ENCODE measurements at regions not wholly inside any gene's neighbourhood (a gene's known extent, or its start where the extent isn't known, plus 50 kb on each side); places are given as distances from the start of the nearest gene placed in this dataset.

GRCh38 chr2:126392889-126393288 lies 263.1 kb upstream of the GYPC start:
- DNase-seq (no peak), ATAC-seq (replicated peaks in 1 of 4) (no peak)
- H3K36me3 ChIP-seq (ENCODE audit: control insufficient read depth in 2 of 2, extremely low read depth in 1 of 2, insufficient read depth in 1 of 2, low read length in 1 of 2) = no peaks in the 10 kb centered on the region
- no peaks in the 10 kb centered on the region for H3K9me3 Mint-ChIP-seq
- H3K27me3 ChIP-seq (replicated peaks in 1 of 2; ENCODE audit: control insufficient read depth in 2 of 2, extremely low read depth in 1 of 2, insufficient read depth in 2 of 2, low read length in 1 of 2) = peaks cover 0 to 3% of the 10 kb centered on the region in 2 experiments
- no peaks in the 10 kb centered on the region for H3K36me3 Mint-ChIP-seq
- H3K9me3 ChIP-seq = no peaks in the 10 kb centered on the region
- ChIA-PET POLR2A (no interaction called here), CTCF (no interaction called here)
- no peak overlapping the region for H3K4me3 Mint-ChIP-seq
- H3K27ac Mint-ChIP-seq = no peak overlapping the region
- no peak overlapping the region for H3K4me3 ChIP-seq (ENCODE audit: control insufficient read depth in 1 of 2, extremely low read depth in 1 of 2, low read length in 1 of 2)
- 33% methylated on average over 1 of the region's 2 CpGs for WGBS (ENCODE audit: insufficient coverage)
- no peaks in the 10 kb centered on the region for H3K4me1 Mint-ChIP-seq
- no peak overlapping the region for H3K27ac ChIP-seq (ENCODE audit: low read length)
- H3K27me3 Mint-ChIP-seq = peaks cover 8 to 14% of the 10 kb centered on the region in 2 donors
- no peaks in the 10 kb centered on the region for H3K4me1 ChIP-seq (ENCODE audit: control insufficient read depth in 1 of 2, extremely low read depth in 1 of 2, insufficient read depth in 2 of 2, low read length in 2 of 2)

GRCh38 chr2:126399001-126399400 lies 257.0 kb upstream of the GYPC start:
- no peak overlapping the region for H3K4me3 ChIP-seq (ENCODE audit: control insufficient read depth in 1 of 2, extremely low read depth in 1 of 2, low read length in 1 of 2)
- Mint-ChIP-seq H3K36me3 (no peaks in the 10 kb centered on the region), H3K4me3 (no peak overlapping the region), H3K4me1 (no peaks in the 10 kb centered on the region), H3K9me3 (no peaks in the 10 kb centered on the region), H3K27me3 (peaks cover 11 to 18% of the 10 kb centered on the region in 2 donors), H3K27ac (no peak overlapping the region)
- peaks cover 0 to 9% of the 10 kb centered on the region in 2 experiments for H3K27me3 ChIP-seq (replicated peaks in 1 of 2; ENCODE audit: control insufficient read depth in 2 of 2, extremely low read depth in 1 of 2, insufficient read depth in 2 of 2, low read length in 1 of 2)
- CTCF ChIA-PET = interaction anchor here in 1 of 2 donors (0.6 kb wide), 1 partner anchor 380 kb away, joined by 3 read pairs; no protein-coding TSS in a partner anchor
- DNase-seq (peak in 10 of 35 experiments; percentile 2 to 27 (median 4)), ATAC-seq (replicated peaks in 1 of 4) (no peak)
- POLR2A ChIA-PET = no interaction called here
- no peak overlapping the region for H3K27ac ChIP-seq (ENCODE audit: low read length)
- no peaks in the 10 kb centered on the region for H3K9me3 ChIP-seq
- no peaks in the 10 kb centered on the region for H3K4me1 ChIP-seq (ENCODE audit: control insufficient read depth in 1 of 2, extremely low read depth in 1 of 2, insufficient read depth in 2 of 2, low read length in 2 of 2)
- no CpG with 5 or more reads among the region's 2 CpGs for WGBS (ENCODE audit: insufficient coverage)
- no peaks in the 10 kb centered on the region for H3K36me3 ChIP-seq (ENCODE audit: control insufficient read depth in 2 of 2, extremely low read depth in 1 of 2, insufficient read depth in 1 of 2, low read length in 1 of 2)

- Histone ChIP-seq H3K27me3 (replicated peaks in 1 of 2; ENCODE audit: control insufficient read depth in 2 of 2, extremely low read depth in 1 of 2, insufficient read depth in 2 of 2, low read length in 1 of 2) (peaks cover 0 to 9% of the 10 kb centered on the region in 2 experiments), H3K27ac (ENCODE audit: low read length) (no peak overlapping the region), H3K4me3 (ENCODE audit: control insufficient read depth in 1 of 2, extremely low read depth in 1 of 2, low read length in 1 of 2) (no peak overlapping the region), H3K9me3 (no peaks in the 10 kb centered on the region), H3K4me1 (ENCODE audit: control insufficient read depth in 1 of 2, extremely low read depth in 1 of 2, insufficient read depth in 2 of 2, low read length in 2 of 2) (no peaks in the 10 kb centered on the region), H3K36me3 (ENCODE audit: control insufficient read depth in 2 of 2, extremely low read depth in 1 of 2, insufficient read depth in 1 of 2, low read length in 1 of 2) (no peaks in the 10 kb centered on the region)
- no peak for ATAC-seq (replicated peaks in 1 of 4)
- Mint-ChIP-seq H3K9me3 (no peaks in the 10 kb centered on the region), H3K27ac (no peak overlapping the region), H3K4me1 (no peaks in the 10 kb centered on the region), H3K36me3 (no peaks in the 10 kb centered on the region), H3K27me3 (peaks cover 10 to 13% of the 10 kb centered on the region in 2 donors), H3K4me3 (no peak overlapping the region)
- WGBS (ENCODE audit: insufficient coverage) = 93% methylated on average over 5 of the region's 5 CpGs
- CTCF ChIA-PET = no interaction called here
- POLR2A ChIA-PET = no interaction called here
- DNase-seq = no peak
Observed at GRCh38 chr2:126403039-126403628, 252.8 kb upstream of the GYPC start.

GRCh38 chr2:126406267-126406666 lies 249.7 kb upstream of the GYPC start:
- Mint-ChIP-seq H3K4me3 (no peak overlapping the region), H3K27ac (no peak overlapping the region), H3K36me3 (no peaks in the 10 kb centered on the region), H3K9me3 (no peaks in the 10 kb centered on the region), H3K4me1 (peaks cover 0 to 2% (median 0%) of the 10 kb centered on the region in 3 donors), H3K27me3 (peaks cover 3 to 16% of the 10 kb centered on the region in 2 donors)
- Histone ChIP-seq H3K36me3 (ENCODE audit: control insufficient read depth in 2 of 2, extremely low read depth in 1 of 2, insufficient read depth in 1 of 2, low read length in 1 of 2) (no peaks in the 10 kb centered on the region), H3K9me3 (no peaks in the 10 kb centered on the region), H3K4me1 (ENCODE audit: control insufficient read depth in 1 of 2, extremely low read depth in 1 of 2, insufficient read depth in 2 of 2, low read length in 2 of 2) (no peaks in the 10 kb centered on the region), H3K27me3 (replicated peaks in 1 of 2; ENCODE audit: control insufficient read depth in 2 of 2, extremely low read depth in 1 of 2, insufficient read depth in 2 of 2, low read length in 1 of 2) (peaks cover 0 to 5% of the 10 kb centered on the region in 2 experiments), H3K27ac (ENCODE audit: low read length) (no peak overlapping the region), H3K4me3 (ENCODE audit: control insufficient read depth in 1 of 2, extremely low read depth in 1 of 2, low read length in 1 of 2) (no peak overlapping the region)
- no CpG with 5 or more reads among the region's 4 CpGs for WGBS (ENCODE audit: insufficient coverage)
- no peak for ATAC-seq (replicated peaks in 1 of 4)
- ChIA-PET POLR2A (no interaction called here), CTCF (no interaction called here)
- DNase-seq = no peak

GRCh38 chr2:126408671-126409070 lies 247.3 kb upstream of the GYPC start:
- Histone ChIP-seq H3K27me3 (replicated peaks in 1 of 2; ENCODE audit: control insufficient read depth in 2 of 2, extremely low read depth in 1 of 2, insufficient read depth in 2 of 2, low read length in 1 of 2) (no peaks in the 10 kb centered on the region), H3K27ac (ENCODE audit: low read length) (no peak overlapping the region), H3K4me3 (ENCODE audit: control insufficient read depth in 1 of 2, extremely low read depth in 1 of 2, low read length in 1 of 2) (no peak overlapping the region), H3K9me3 (no peaks in the 10 kb centered on the region), H3K36me3 (ENCODE audit: control insufficient read depth in 2 of 2, extremely low read depth in 1 of 2, insufficient read depth in 1 of 2, low read length in 1 of 2) (no peaks in the 10 kb centered on the region), H3K4me1 (ENCODE audit: control insufficient read depth in 1 of 2, extremely low read depth in 1 of 2, insufficient read depth in 2 of 2, low read length in 2 of 2) (peaks cover 0 to 2% of the 10 kb centered on the region in 2 experiments)
- H3K27ac Mint-ChIP-seq = no peak overlapping the region
- ChIA-PET CTCF (no interaction called here), POLR2A (no interaction called here)
- no peaks in the 10 kb centered on the region for H3K9me3 Mint-ChIP-seq
- ATAC-seq (replicated peaks in 1 of 4) = no peak
- H3K4me3 Mint-ChIP-seq = no peak overlapping the region
- peaks cover 17 to 24% (median 18%) of the 10 kb centered on the region in 3 donors for H3K4me1 Mint-ChIP-seq
- H3K27me3 Mint-ChIP-seq = peaks cover 0 to 14% of the 10 kb centered on the region in 2 donors
- no peaks in the 10 kb centered on the region for H3K36me3 Mint-ChIP-seq
- DNase-seq = no peak

- no peak for ATAC-seq (replicated peaks in 1 of 4)
- no CpG with 5 or more reads among the region's 3 CpGs for WGBS (ENCODE audit: insufficient coverage)
- Mint-ChIP-seq H3K9me3 (no peaks in the 10 kb centered on the region), H3K27me3 (peaks cover 0 to 10% of the 10 kb centered on the region in 2 donors), H3K36me3 (no peaks in the 10 kb centered on the region), H3K4me1 (peaks cover 17 to 24% (median 18%) of the 10 kb centered on the region in 3 donors), H3K4me3 (no peak overlapping the region), H3K27ac (no peak overlapping the region)
- Histone ChIP-seq H3K4me1 (ENCODE audit: control insufficient read depth in 1 of 2, extremely low read depth in 1 of 2, insufficient read depth in 2 of 2, low read length in 2 of 2) (peaks cover 0 to 2% of the 10 kb centered on the region in 2 experiments), H3K4me3 (ENCODE audit: control insufficient read depth in 1 of 2, extremely low read depth in 1 of 2, low read length in 1 of 2) (no peak overlapping the region), H3K27me3 (replicated peaks in 1 of 2; ENCODE audit: control insufficient read depth in 2 of 2, extremely low read depth in 1 of 2, insufficient read depth in 2 of 2, low read length in 1 of 2) (no peaks in the 10 kb centered on the region), H3K9me3 (no peaks in the 10 kb centered on the region), H3K36me3 (ENCODE audit: control insufficient read depth in 2 of 2, extremely low read depth in 1 of 2, insufficient read depth in 1 of 2, low read length in 1 of 2) (no peaks in the 10 kb centered on the region), H3K27ac (ENCODE audit: low read length) (no peak overlapping the region)
- POLR2A ChIA-PET = no interaction called here
- no peak for DNase-seq
- CTCF ChIA-PET = no interaction called here
Observed at GRCh38 chr2:126409850-126410249, 246.1 kb upstream of the GYPC start.
